ENCODE measurements at regions not wholly inside any gene's neighbourhood (a gene's known extent, or its start where the extent isn't known, plus 50 kb on each side); places are given as distances from the start of the nearest gene placed in this dataset.

DNA sequence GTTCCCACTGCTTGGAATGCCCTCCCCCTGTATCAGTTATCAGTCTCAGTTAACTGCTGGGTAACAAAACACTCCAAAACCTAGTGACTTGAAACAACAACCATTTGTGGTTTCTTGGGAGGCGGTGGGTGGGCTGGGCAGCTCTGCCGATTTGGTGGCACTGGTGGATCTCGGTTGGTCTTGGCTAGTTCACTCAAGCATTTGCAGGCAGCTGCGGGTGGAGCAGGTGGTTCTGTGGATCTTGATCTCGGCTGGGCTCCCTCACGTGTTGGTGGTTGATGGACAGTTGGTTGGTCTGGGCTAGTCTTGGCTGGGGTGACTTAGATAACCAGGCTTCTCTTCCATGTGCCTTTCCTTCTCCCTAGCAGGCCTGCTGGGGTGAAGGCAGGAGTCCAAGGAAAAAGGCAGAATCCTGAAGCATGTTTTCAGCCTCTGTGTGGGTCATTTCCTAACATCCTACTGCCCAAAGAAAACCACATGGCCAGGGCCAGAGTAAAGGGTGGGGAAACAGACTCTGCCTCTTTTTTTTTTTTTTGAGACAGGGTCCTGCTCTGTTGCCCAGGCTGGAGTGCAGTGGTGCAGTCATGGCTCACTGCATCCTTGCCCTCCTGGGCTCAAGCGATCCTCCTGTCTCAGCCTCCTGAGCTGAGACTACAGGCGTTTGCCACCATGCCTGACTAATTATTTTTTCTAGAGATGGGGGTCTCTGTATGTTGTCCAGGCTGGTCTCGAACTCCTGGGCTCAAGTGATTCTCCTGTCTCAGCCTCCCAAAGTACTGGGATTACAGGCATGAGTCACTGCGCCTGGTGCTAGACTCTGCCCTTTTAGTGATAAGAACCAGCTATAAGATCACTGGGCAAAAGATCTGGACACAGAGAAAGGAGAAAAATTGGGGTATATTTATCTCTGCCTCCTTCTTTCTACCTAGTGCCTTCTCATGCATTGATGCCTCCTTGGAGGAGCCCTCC lies 183.7 kb downstream of the RGS3 start:
- Histone ChIP-seq H3K36me3 (ENCODE audit: control insufficient read depth, insufficient read depth, low read length) (no peaks in the 10 kb centered on the region), H3K27ac (ENCODE audit: low read depth, low read length, severe bottlenecking) (no peak overlapping the region), H3K4me1 (ENCODE audit: control insufficient read depth, insufficient read depth, low read length, poor library complexity, severe bottlenecking) (peaks cover 13% of the 10 kb centered on the region), H3K4me3 (ENCODE audit: extremely low read depth, insufficient read depth, low read length, poor library complexity, severe bottlenecking) (no peak overlapping the region), H3K9me3 (ENCODE audit: control insufficient read depth, low read length) (no peaks in the 10 kb centered on the region)
- WGBS, 2 experiments (ENCODE audit: insufficient coverage in 2 of 2), result 82 to 85% methylated on average over 5 of the region's 10 CpGs

DNA sequence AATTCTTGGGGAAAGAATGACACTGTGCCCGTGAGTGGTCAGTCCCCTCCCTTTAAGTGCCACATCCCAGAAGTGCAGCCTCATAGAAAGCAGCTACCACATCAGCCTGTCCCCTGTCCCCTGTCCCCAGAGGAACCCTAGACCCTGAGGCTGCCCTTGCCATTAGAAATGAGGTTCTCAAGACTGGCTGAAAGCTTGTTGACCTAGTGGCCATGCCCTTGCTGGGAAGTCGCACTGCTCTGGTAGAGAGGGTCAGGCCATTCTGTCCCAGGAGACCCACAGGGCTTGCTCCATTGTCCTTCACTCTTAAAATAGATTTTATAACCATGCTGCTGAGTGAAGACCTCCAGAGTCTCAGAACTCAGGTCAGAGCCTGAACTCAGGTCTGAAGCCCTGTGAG lies 184.5 kb downstream of the RGS3 start:
- Histone ChIP-seq H3K9me3 (ENCODE audit: control insufficient read depth, low read length) (no peaks in the 10 kb centered on the region), H3K4me1 (ENCODE audit: control insufficient read depth, insufficient read depth, low read length, poor library complexity, severe bottlenecking) (peaks cover 13% of the 10 kb centered on the region), H3K27ac (ENCODE audit: low read depth, low read length, severe bottlenecking) (no peak overlapping the region), H3K4me3 (ENCODE audit: extremely low read depth, insufficient read depth, low read length, poor library complexity, severe bottlenecking) (no peak overlapping the region), H3K36me3 (ENCODE audit: control insufficient read depth, insufficient read depth, low read length) (no peaks in the 10 kb centered on the region)
- WGBS, 2 experiments (ENCODE audit: insufficient coverage in 2 of 2), result 86 to 92% methylated on average over 1 of the region's 2 CpGs

DNA sequence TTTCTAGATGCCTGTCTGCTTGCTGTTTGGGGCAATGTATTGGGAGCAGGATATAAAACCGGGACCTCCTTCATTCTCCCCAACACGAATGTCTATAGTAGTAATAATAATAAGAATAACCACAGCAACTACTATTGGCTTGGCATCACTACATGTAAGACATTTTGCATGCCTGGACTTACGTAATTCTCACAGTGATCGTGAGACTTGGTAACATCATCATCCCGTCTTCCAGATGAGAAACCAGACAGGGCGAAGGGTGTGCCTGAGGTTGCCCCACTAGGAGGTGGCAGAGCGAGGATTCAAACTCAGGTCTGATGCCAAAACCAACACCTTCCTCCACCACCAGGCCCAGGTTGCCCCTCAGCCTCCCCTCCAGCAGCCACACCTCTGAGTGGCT lies 185.1 kb downstream of the RGS3 start:
- H3K4me3 ChIP-seq (ENCODE audit: extremely low read depth, insufficient read depth, low read length, poor library complexity, severe bottlenecking), result no peak overlapping the region
- H3K9me3 ChIP-seq (ENCODE audit: control insufficient read depth, low read length), result no peaks in the 10 kb centered on the region
- 90 to 94% methylated on average over 3 to 5 of the region's 7 CpGs for WGBS, 2 experiments (ENCODE audit: insufficient coverage in 2 of 2)
- peaks cover 13% of the 10 kb centered on the region for H3K4me1 ChIP-seq (ENCODE audit: control insufficient read depth, insufficient read depth, low read length, poor library complexity, severe bottlenecking)
- H3K27ac ChIP-seq (ENCODE audit: low read depth, low read length, severe bottlenecking), result no peak overlapping the region
- no peaks in the 10 kb centered on the region for H3K36me3 ChIP-seq (ENCODE audit: control insufficient read depth, insufficient read depth, low read length)

DNA sequence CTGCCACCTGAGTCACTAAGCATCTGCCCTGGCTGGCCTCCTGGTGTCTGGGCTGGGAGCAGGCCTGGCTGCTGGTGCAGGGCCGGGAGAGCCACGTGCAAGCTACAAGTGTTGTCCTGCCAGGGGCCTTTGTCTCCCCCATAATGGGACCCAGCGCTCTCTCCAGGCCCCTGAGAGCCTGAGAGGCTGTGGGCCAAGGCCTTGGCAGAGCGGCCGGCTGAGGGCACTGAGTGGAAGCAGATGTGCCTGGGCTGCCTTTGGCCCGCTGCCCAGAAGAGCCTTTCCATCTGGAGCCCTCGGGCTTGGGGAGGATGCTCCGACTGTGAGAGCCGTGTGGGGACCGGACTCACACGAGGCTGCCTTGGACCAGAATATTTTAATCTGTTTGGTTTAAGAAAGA lies 185.5 kb downstream of the RGS3 start:
- no peak overlapping the region for H3K4me3 ChIP-seq (ENCODE audit: extremely low read depth, insufficient read depth, low read length, poor library complexity, severe bottlenecking)
- H3K36me3 ChIP-seq (ENCODE audit: control insufficient read depth, insufficient read depth, low read length), result no peaks in the 10 kb centered on the region
- H3K27ac ChIP-seq (ENCODE audit: low read depth, low read length, severe bottlenecking), result no peak overlapping the region
- no peaks in the 10 kb centered on the region for H3K9me3 ChIP-seq (ENCODE audit: control insufficient read depth, low read length)
- WGBS, 2 experiments (ENCODE audit: insufficient coverage in 2 of 2), result 83 to 87% methylated on average over 10 to 11 of the region's 11 CpGs
- peaks cover 13% of the 10 kb centered on the region for H3K4me1 ChIP-seq (ENCODE audit: control insufficient read depth, insufficient read depth, low read length, poor library complexity, severe bottlenecking)

DNA sequence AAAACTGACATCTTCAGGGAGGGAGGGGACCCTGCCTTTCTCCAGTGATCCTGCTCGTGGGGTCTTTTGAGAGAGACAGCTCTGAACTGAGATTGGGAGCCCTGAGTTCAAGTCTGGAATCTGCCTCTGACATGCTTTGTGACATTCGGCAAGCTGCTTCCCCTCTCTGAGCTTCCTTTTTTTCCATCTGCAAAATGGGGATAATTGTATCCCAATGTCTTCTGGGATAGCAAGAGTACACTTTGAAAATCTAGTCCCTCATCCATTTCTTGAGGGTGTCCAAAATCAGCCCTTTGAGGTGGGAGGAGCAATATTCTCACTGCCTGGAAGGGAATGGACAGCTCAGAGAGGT lies 186.3 kb downstream of the RGS3 start:
- Histone ChIP-seq H3K27ac (ENCODE audit: low read depth, low read length, severe bottlenecking) (no peak overlapping the region), H3K4me3 (ENCODE audit: extremely low read depth, insufficient read depth, low read length, poor library complexity, severe bottlenecking) (no peak overlapping the region), H3K9me3 (ENCODE audit: control insufficient read depth, low read length) (no peaks in the 10 kb centered on the region), H3K36me3 (ENCODE audit: control insufficient read depth, insufficient read depth, low read length) (no peaks in the 10 kb centered on the region), H3K4me1 (ENCODE audit: control insufficient read depth, insufficient read depth, low read length, poor library complexity, severe bottlenecking) (peaks cover 17% of the 10 kb centered on the region)
- WGBS, 2 experiments (ENCODE audit: insufficient coverage in 2 of 2), result 75 to 93% methylated on average over 1 to 2 of the region's 2 CpGs

DNA sequence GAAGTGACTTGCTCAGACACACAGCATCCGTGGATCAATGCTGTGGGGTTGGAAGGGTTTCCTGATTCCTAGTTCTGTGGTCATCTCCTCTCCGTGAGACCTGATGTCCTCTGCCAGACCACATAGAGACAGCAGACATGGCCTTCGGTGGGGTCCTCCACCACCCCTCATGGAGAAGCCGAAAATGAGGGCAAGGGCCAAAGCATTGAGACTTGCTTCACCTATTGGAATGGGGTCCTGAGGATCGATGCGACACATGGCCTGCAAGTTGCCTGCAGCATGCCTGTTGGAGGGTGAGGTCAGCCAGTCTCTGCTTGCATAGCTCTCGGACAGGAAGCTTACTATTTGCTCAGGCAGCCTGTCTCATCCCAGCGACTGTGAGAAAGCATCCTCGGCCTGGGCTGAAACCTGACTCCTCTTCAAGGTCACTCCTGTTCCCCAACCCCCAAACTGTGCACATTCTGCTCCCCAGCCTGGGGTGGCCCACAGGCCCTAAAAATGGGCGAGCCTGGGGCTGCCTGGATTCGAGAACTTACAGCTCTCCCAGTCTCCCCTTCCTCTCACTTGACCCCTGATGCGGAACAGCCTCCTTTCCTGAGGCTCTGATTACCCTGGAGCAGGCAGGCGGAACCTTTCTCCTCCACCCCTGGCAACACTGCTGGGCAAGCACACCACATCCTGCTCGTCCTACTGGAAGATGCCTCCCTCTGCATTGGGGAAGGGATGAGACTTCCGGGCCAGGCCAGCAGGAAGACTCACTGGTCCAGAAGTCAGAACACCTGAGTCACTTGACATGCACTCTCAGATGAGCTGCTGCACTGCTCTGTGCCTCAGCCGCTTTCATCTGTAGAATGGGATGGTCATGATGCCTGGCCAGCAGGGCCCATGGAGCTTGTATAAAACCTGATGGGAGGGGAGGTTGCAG lies 186.9 kb downstream of the RGS3 start:
- 74 to 79% methylated on average over 14 to 15 of the region's 16 CpGs for WGBS, 2 experiments (ENCODE audit: insufficient coverage in 2 of 2)
- no peaks in the 10 kb centered on the region for H3K36me3 ChIP-seq (ENCODE audit: control insufficient read depth, insufficient read depth, low read length)
- H3K27ac ChIP-seq (ENCODE audit: low read depth, low read length, severe bottlenecking), result peak overlapping the region; percentile 45
- peaks cover 23% of the 10 kb centered on the region for H3K4me1 ChIP-seq (ENCODE audit: control insufficient read depth, insufficient read depth, low read length, poor library complexity, severe bottlenecking)
- no peak overlapping the region for H3K4me3 ChIP-seq (ENCODE audit: extremely low read depth, insufficient read depth, low read length, poor library complexity, severe bottlenecking)
- H3K9me3 ChIP-seq (ENCODE audit: control insufficient read depth, low read length), result no peaks in the 10 kb centered on the region

DNA sequence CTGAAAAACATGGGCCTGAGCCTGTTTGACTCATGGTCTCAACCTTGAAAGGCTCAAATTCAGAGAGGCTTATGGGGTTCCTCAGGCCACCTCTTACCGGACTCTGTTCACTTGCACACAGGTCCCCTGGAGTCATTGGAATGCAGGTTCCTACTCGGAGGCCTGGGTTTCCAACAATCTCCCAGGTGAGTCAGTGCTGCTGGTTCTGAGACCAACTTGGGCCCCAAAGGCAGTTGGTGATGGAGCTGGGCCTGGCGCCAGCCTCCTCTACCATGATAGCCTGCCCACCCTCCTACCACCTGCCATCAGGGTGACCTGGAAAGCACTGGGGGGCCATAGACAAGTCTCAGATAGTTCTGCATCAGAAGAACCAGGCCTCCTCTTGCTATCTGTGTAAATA lies 188.4 kb downstream of the RGS3 start:
- H3K36me3 ChIP-seq (ENCODE audit: control insufficient read depth, insufficient read depth, low read length), result no peaks in the 10 kb centered on the region
- H3K9me3 ChIP-seq (ENCODE audit: control insufficient read depth, low read length), result no peaks in the 10 kb centered on the region
- H3K4me3 ChIP-seq (ENCODE audit: extremely low read depth, insufficient read depth, low read length, poor library complexity, severe bottlenecking), result no peak overlapping the region
- peaks cover 23% of the 10 kb centered on the region for H3K4me1 ChIP-seq (ENCODE audit: control insufficient read depth, insufficient read depth, low read length, poor library complexity, severe bottlenecking)
- whole genome bisulfite sequencing, 2 experiments (ENCODE audit: insufficient coverage in 2 of 2), result 93 to 100% methylated on average over 2 to 3 of the region's 3 CpGs
- no peak overlapping the region for H3K27ac ChIP-seq (ENCODE audit: low read depth, low read length, severe bottlenecking)

DNA sequence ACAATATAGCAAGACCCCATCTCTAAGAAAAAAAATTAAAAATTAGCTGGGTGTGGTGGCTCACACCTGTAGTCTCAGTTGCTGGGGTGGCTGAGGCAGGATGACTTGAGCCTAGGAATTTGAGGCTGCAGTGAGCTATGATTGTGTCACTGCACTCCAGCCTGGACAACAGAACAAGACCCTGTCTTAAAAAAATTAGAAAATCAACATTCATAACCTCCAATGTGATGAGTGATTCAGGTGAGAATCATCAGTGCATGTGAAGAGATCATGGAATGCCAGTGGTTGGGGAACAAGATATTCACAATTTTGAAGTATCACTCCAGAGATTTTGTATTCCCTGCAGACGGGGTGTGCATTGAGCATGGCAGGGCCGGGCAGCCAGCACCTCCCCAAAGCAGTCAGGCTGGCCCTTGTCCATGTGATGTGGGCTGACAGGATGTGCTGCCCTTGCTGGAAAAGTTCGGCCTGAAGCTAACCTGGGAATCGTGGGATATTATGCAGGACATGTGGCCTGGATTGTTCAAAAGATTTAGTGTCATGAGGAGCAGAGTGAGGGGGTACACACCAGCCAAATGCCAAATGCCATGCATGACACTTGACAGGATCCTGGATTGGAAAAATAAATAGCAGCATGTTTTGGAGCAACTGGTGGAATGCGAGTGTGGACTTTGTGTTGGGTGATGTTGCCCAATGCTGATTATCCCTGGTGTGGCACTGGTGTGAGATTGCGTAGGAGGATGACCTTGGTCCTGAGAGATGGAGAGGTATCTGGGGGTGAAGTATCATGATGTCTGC lies 189.0 kb downstream of the RGS3 start:
- Histone ChIP-seq H3K36me3 (ENCODE audit: control insufficient read depth, insufficient read depth, low read length) (no peaks in the 10 kb centered on the region), H3K4me3 (ENCODE audit: extremely low read depth, insufficient read depth, low read length, poor library complexity, severe bottlenecking) (no peak overlapping the region), H3K4me1 (ENCODE audit: control insufficient read depth, insufficient read depth, low read length, poor library complexity, severe bottlenecking) (peaks cover 29% of the 10 kb centered on the region), H3K9me3 (ENCODE audit: control insufficient read depth, low read length) (no peaks in the 10 kb centered on the region), H3K27ac (ENCODE audit: low read depth, low read length, severe bottlenecking) (no peak overlapping the region)
- 96 to 97% methylated on average over 4 to 6 of the region's 6 CpGs for whole genome bisulfite sequencing, 2 experiments (ENCODE audit: insufficient coverage in 2 of 2)

DNA sequence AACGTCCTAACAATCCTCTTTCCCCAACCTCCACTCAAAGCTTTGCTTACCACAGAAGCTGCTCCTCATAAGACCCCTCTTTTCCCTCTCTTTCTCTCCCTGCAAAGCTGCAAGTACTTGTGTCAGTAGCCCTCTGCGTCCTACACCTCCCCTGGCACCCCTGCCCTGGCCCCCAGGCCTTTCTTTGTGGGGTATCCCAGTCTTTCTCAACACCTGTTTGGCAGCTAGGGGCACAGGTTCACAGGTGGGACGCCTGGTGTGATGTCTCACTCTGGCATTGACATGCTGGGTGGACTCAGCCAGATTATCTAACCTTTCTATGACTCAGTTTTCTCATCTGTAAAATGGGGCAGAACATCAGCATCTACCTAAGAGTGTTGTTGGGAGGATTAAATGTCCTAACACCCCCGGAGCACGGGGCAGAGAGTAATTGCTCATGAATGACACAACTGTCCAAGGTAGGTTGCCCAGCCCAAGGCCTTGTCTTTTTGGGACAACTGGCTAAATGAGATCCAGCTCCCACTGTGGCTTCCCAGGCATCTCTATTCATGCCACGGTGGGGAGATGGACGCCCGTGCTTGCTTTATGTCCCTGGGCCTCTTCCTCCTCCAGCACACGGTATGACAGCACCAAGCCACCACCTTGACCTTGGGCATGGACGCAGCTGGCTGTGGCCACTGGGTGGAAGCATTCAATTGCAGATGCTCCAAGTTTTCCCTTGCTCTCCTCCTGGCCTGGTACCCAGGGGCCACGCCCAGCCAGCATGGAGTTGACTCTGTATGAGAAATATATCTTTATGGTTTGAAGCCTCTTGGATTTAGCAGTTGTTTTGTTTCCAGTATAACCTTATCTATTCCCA lies 190.4 kb downstream of the RGS3 start:
- WGBS, 2 experiments (ENCODE audit: insufficient coverage in 2 of 2), result 83 to 86% methylated on average over 5 to 10 of the region's 11 CpGs

More for the DNA sequence above, 190.4 kb downstream of the RGS3 start:
- no peak overlapping the region for H3K4me3 ChIP-seq (ENCODE audit: extremely low read depth, insufficient read depth, low read length, poor library complexity, severe bottlenecking)
- no peaks in the 10 kb centered on the region for H3K36me3 ChIP-seq (ENCODE audit: control insufficient read depth, insufficient read depth, low read length)
- peaks cover 41% of the 10 kb centered on the region for H3K4me1 ChIP-seq (ENCODE audit: control insufficient read depth, insufficient read depth, low read length, poor library complexity, severe bottlenecking)
- H3K9me3 ChIP-seq (ENCODE audit: control insufficient read depth, low read length), result no peaks in the 10 kb centered on the region
- no peak overlapping the region for H3K27ac ChIP-seq (ENCODE audit: low read depth, low read length, severe bottlenecking)

Data from mesodermal cell (in vitro differentiated cells).